ENCODE measurements at regions not wholly inside any gene's neighbourhood (a gene's known extent, or its start where the extent isn't known, plus 50 kb on each side); places are given as distances from the start of the nearest gene placed in this dataset.

GRCh38 chr22:35138521-35138920 is 72.6 kb downstream of the ISX start:
- no peak for TF ChIP-seq CTCF (conservative IDR thresholded peaks at IDR 0.05; ENCODE audit: low read depth in 2 of 2)
- no peak for TF ChIP-seq EZH2 (IDR thresholded peaks at IDR 0.05; ENCODE audit: low read depth, unreplicated experiment)
- no peak for TF ChIP-seq POLR2AphosphoS5 (IDR thresholded peaks at IDR 0.05; ENCODE audit: low read depth)
- no peak for TF ChIP-seq CREB1 (CRISPR knock-in tag; IDR thresholded peaks at IDR 0.05; ENCODE audit: low read depth)
- no peak for TF ChIP-seq REST (IDR thresholded peaks at IDR 0.05; ENCODE audit: unreplicated experiment)
- no peak for TF ChIP-seq EZH2phosphoT487 (IDR thresholded peaks at IDR 0.05; ENCODE audit: unreplicated experiment)
- no peak for TF ChIP-seq JUNB (IDR thresholded peaks at IDR 0.05; ENCODE audit: unreplicated experiment)
- no peak for TF ChIP-seq ETS1 (IDR thresholded peaks at IDR 0.05)
- no peak for TF ChIP-seq ZNF331 (CRISPR knock-in tag; IDR thresholded peaks at IDR 0.05; ENCODE audit: low read depth)
- no peak for TF ChIP-seq ZNF462 (CRISPR knock-in tag; IDR thresholded peaks at IDR 0.05)
- TF ChIP-seq NANOG (IDR thresholded peaks at IDR 0.05; ENCODE audit: borderline replicate concordance) = no peak
